Hematopoietic multipotent progenitor cell (in vitro differentiated cells): ENCODE measurements at regions not wholly inside any gene's neighbourhood (a gene's known extent, or its start where the extent isn't known, plus 50 kb on each side); places are given as distances from the start of the nearest gene placed in this dataset.

Experiments
- DNase-seq, 3 donors: peaks; one replicate each; pipeline ENCODE4 v3.0.0-alpha.2; 2011 to 2015; ENCODE audit warnings: low read depth in 2 of 3, low spot score in 2 of 3

GRCh38 chr2:191512874-191513273 lies 165.1 kb upstream of the NABP1 start:
- no peak for DNase-seq

- no peak for DNase-seq
These were observed 163.3 kb upstream of the NABP1 start for GRCh38 chr2:191514613-191515012.

- no peak for DNase-seq
These were observed 162.4 kb upstream of the NABP1 start for GRCh38 chr2:191515551-191515950.

- no peak for DNase-seq
These were observed 161.7 kb upstream of the NABP1 start for GRCh38 chr2:191516260-191516659.

- peak; percentile 4 to 64 (median 9) for DNase-seq
These were observed 156.2 kb upstream of the NABP1 start for GRCh38 chr2:191521608-191522208.

GRCh38 chr2:191522478-191523120 lies 155.3 kb upstream of the NABP1 start:
- no peak for DNase-seq

- DNase-seq: no peak
These were observed 151.8 kb upstream of the NABP1 start for GRCh38 chr2:191526091-191526490.

GRCh38 chr2:191526536-191526935 lies 151.4 kb upstream of the NABP1 start:
- no peak for DNase-seq

GRCh38 chr2:191526953-191527556 lies 150.9 kb upstream of the NABP1 start:
- DNase-seq: no peak

GRCh38 chr2:191530618-191531017 lies 147.3 kb upstream of the NABP1 start:
- DNase-seq: no peak

GRCh38 chr2:191533693-191534180 lies 144.2 kb upstream of the NABP1 start:
- no peak for DNase-seq

GRCh38 chr2:191537921-191538320 lies 140.0 kb upstream of the NABP1 start:
- DNase-seq: no peak

GRCh38 chr2:191538334-191538903 lies 139.5 kb upstream of the NABP1 start:
- DNase-seq: no peak

- peak in 2 of 3 donors; percentile 22 to 72 for DNase-seq
These were observed 138.9 kb upstream of the NABP1 start for GRCh38 chr2:191539068-191539467.

GRCh38 chr2:191540681-191541080 lies 137.3 kb upstream of the NABP1 start:
- DNase-seq: no peak

- no peak for DNase-seq
These were observed 134.2 kb upstream of the NABP1 start for GRCh38 chr2:191543708-191544107.

GRCh38 chr2:191544461-191545062 lies 133.4 kb upstream of the NABP1 start:
- DNase-seq: no peak

- DNase-seq: no peak
These were observed 132.6 kb upstream of the NABP1 start for GRCh38 chr2:191545361-191545760.

- DNase-seq: no peak
These were observed 125.9 kb upstream of the NABP1 start for GRCh38 chr2:191552066-191552465.

- no peak for DNase-seq
These were observed 123.7 kb upstream of the NABP1 start for GRCh38 chr2:191554240-191554639.

- DNase-seq: peak; percentile 58 to 89 (median 75)
These were observed 122.7 kb upstream of the NABP1 start for GRCh38 chr2:191555092-191555742.
